OCI-LY1 (cell line): ENCODE measurements at regions not wholly inside any gene's neighbourhood (a gene's known extent, or its start where the extent isn't known, plus 50 kb on each side); places are given as distances from the start of the nearest gene placed in this dataset.

Experiments used
- H2AFZ ChIP-seq: fragments of 200-600 bp; sonication (generic), shearing (Covaris generic); 2 replicates; pipeline ENCODE4 v1.6.0; 2014; ENCODE audit warnings: antibody characterized with exemption, mild to moderate bottlenecking, low read length
- H3F3A ChIP-seq: fragments of 200-600 bp; sonication (generic), shearing (Covaris generic); 2 replicates; pipeline ENCODE4 v1.6.0; 2014; ENCODE audit warnings: mild to moderate bottlenecking, antibody characterized with exemption, low read length, moderate library complexity; ENCODE audit not compliant: insufficient read depth
- H3K27ac ChIP-seq: fragments of 200-600 bp; sonication (generic); 2 replicates; pipeline ENCODE4 v1.5.1; 2014; ENCODE audit warnings: low read length, mixed run types, mild to moderate bottlenecking, low read depth; ENCODE audit not compliant: poor library complexity, severe bottlenecking
- H3K27me3 ChIP-seq: fragments of 200-600 bp; sonication (generic); 2 replicates; pipeline ENCODE4 v1.6.0; 2014; ENCODE audit warnings: antibody characterized with exemption, mild to moderate bottlenecking, low read length, moderate library complexity; ENCODE audit not compliant: insufficient read depth
- H3K36me3 ChIP-seq: fragments of 200-600 bp; sonication (generic); 2 replicates; pipeline ENCODE4 v1.6.1; 2014; ENCODE audit warnings: mild to moderate bottlenecking, antibody characterized with exemption, low read length, moderate library complexity, mixed read lengths; ENCODE audit not compliant: insufficient read depth
- H3K4me1 ChIP-seq: fragments of 200-600 bp; sonication (generic); 2 replicates; pipeline ENCODE4 v1.5.1; 2014; ENCODE audit warnings: mild to moderate bottlenecking, low read length, moderate library complexity; ENCODE audit not compliant: insufficient read depth, severe bottlenecking
- H3K4me2 ChIP-seq: fragments of 200-600 bp; sonication (generic), shearing (Covaris generic); 2 replicates; pipeline ENCODE4 v1.6.1; 2014; ENCODE audit warnings: low read length
- H3K4me3 ChIP-seq: fragments of 200-600 bp; sonication (generic); 2 replicates; pipeline ENCODE4 v1.5.1; 2014; ENCODE audit warnings: low read length, low read depth, mild to moderate bottlenecking, mixed read lengths; ENCODE audit not compliant: poor library complexity, severe bottlenecking
- H3K79me2 ChIP-seq: fragments of 200-600 bp; shearing (Covaris generic); 2 replicates; pipeline ENCODE4 v1.6.1; 2016; ENCODE audit warnings: mixed run types, low read length, mixed read lengths; ENCODE audit not compliant: insufficient read depth
- H3K9ac ChIP-seq: fragments of 200-600 bp; sonication (generic), shearing (Covaris generic); 2 replicates; pipeline ENCODE4 v1.6.1; 2014; ENCODE audit warnings: mild to moderate bottlenecking, low read length, mixed read lengths
- H3K9me2 ChIP-seq: fragments of 200-600 bp; sonication (generic), shearing (Covaris generic); 2 replicates; pipeline ENCODE4 v1.6.1; 2014; ENCODE audit warnings: low read depth, mild to moderate bottlenecking, low read length, mixed read lengths
- H3K9me3 ChIP-seq: fragments of 200-600 bp; shearing (Covaris generic); 2 replicates; pipeline ENCODE4 v1.6.1; 2014; ENCODE audit warnings: low read length, mixed read lengths
- H4K20me1 ChIP-seq: fragments of 200-600 bp; sonication (generic), shearing (Covaris generic); 2 replicates; pipeline ENCODE4 v1.6.0; 2016; ENCODE audit warnings: mild to moderate bottlenecking, low read length; ENCODE audit not compliant: insufficient read depth
- CTCF ChIP-seq: fragments of 200-600 bp; sonication (generic), shearing (Covaris generic); IDR thresholded peaks from 2 replicates; pipeline ENCODE4 v1.5.1; 2017; ENCODE audit warnings: mild to moderate bottlenecking, antibody characterized with exemption, low read length, moderate library complexity, mixed read lengths
- EZH2 ChIP-seq: fragments of 200-600 bp; sonication (generic), shearing (Covaris generic); IDR thresholded peaks from 2 replicates; pipeline ENCODE4 v1.8.0; 2017; ENCODE audit warnings: borderline replicate concordance, mixed run types, mild to moderate bottlenecking, antibody characterized with exemption, low read length, moderate library complexity, mixed read lengths

GRCh38 chr1:238111081-238111480 lies 220.4 kb upstream of the ZP4 start:
- Histone ChIP-seq H3K27me3 (no peaks in the 10 kb centered on the region), H3K27ac (no peak overlapping the region), H3K4me3 (no peak overlapping the region), H3K4me1 (no peaks in the 10 kb centered on the region), H3K9me2 (no peaks in the 10 kb centered on the region), H3F3A (no peaks in the 10 kb centered on the region), H3K9ac (no peak overlapping the region), H3K79me2 (no peaks in the 10 kb centered on the region), H3K4me2 (no peak overlapping the region), H2AFZ (no peak overlapping the region), H4K20me1 (no peaks in the 10 kb centered on the region), H3K9me3 (no peaks in the 10 kb centered on the region), H3K36me3 (no peaks in the 10 kb centered on the region)
- TF ChIP-seq EZH2 (no peak), CTCF (no peak)

GRCh38 chr1:238108417-238108816 lies 217.7 kb upstream of the ZP4 start:
- no peaks in the 10 kb centered on the region for H3F3A ChIP-seq
- no peaks in the 10 kb centered on the region for H4K20me1 ChIP-seq
- H3K4me2 ChIP-seq, result no peak overlapping the region
- no peaks in the 10 kb centered on the region for H3K4me1 ChIP-seq
- no peaks in the 10 kb centered on the region for H3K9me3 ChIP-seq
- no peaks in the 10 kb centered on the region for H3K79me2 ChIP-seq
- no peak overlapping the region for H3K27ac ChIP-seq
- H2AFZ ChIP-seq, result no peak overlapping the region
- TF ChIP-seq EZH2 (no peak), CTCF (no peak)
- no peak overlapping the region for H3K4me3 ChIP-seq
- no peaks in the 10 kb centered on the region for H3K9me2 ChIP-seq
- H3K36me3 ChIP-seq, result no peaks in the 10 kb centered on the region
- H3K9ac ChIP-seq, result no peak overlapping the region
- H3K27me3 ChIP-seq, result no peaks in the 10 kb centered on the region

- TF ChIP-seq CTCF (no peak), EZH2 (no peak)
- Histone ChIP-seq H3K9ac (no peak overlapping the region), H2AFZ (no peak overlapping the region), H4K20me1 (no peaks in the 10 kb centered on the region), H3K79me2 (no peaks in the 10 kb centered on the region), H3F3A (no peaks in the 10 kb centered on the region), H3K27me3 (no peaks in the 10 kb centered on the region), H3K4me3 (no peak overlapping the region), H3K36me3 (no peaks in the 10 kb centered on the region), H3K9me3 (no peaks in the 10 kb centered on the region), H3K4me2 (no peak overlapping the region), H3K9me2 (no peaks in the 10 kb centered on the region), H3K27ac (no peak overlapping the region), H3K4me1 (no peaks in the 10 kb centered on the region)
These were observed 216.6 kb upstream of the ZP4 start for GRCh38 chr1:238107322-238107721.
